ENCODE measurements at regions not wholly inside any gene's neighbourhood (a gene's known extent, or its start where the extent isn't known, plus 50 kb on each side); places are given as distances from the start of the nearest gene placed in this dataset.

DNA sequence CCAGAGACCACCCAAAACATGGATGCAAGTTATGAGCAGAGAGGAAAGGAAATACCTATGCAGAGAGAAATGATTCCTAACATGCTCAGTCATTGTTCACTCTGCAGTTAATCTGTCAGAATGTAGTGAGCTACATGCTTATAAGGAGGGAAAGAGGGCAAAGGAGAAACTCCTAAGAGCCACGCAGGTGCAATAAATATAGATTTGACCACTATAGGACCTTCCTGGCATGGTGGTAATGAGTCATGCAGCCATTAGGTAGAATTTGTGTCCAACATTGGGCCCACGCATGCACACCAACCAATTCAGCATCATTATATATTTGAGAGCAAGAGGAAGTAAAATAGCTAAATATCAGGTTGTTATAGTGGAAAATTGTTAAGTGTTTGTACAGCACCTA lies 699.9 kb downstream of the DSC3 start:
- DNase-seq (ENCODE audit: low spot score): no peak

DNA sequence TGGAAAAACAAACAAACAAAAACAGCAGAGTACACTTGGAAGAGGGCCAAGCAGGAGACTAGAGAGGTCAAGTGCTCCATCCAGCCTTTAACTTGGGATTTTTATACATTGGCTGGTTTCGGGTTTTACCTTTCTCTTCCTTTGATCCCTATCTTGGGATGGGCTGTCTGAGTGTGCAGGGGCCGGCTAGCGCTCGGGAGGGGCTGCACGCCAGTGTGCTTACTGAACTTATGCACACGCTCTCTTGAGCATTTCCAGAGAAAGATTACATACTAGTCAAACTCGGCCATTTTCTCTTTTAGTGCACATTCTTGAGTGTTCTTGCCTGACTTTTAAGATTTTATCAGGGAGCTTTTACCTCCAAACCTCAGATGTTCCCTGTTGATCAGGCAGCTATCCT lies 707.8 kb downstream of the DSC3 start:
- no peak for DNase-seq (ENCODE audit: low spot score)

DNA sequence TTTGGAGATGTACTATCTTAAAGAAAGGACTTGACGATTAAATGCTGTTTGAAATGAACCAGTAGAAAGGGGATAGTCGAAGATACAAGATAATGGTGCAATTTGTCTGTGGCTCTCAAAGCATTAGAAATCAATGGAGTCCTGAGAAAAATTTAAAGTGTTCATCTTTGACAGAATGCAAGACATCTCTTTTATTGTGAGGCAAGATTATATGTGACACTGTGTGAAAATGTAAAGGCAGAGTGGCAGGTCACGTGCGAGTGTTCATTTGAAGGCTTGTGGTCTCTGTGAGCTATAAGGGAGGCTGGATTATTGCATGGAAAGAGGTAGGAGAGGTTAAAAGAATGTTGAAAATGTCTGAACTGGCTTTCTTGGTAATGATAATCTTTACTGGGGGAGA lies 709.2 kb downstream of the DSC3 start:
- no peak for DNase-seq (ENCODE audit: low spot score)

DNA sequence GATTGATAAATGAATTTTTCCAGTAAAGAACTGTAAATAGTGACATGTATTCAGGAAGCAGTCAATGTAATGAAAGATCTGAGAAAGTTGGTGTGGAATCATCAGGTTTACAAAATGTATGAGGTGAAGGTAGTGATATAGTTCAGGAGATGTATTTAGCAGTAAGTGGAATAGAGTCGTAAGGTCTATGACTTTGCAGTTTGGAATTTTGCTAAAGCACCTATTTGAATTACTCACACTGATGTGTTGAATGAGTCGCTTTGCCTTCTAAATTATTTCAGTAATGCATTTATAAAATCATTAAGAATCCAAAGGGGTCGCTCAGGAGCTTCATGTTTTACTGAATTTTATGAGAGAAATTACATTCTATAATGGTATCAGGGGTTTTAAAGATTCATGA lies 713.7 kb downstream of the DSC3 start:
- no peak for DNase-seq (ENCODE audit: low spot score)

DNA sequence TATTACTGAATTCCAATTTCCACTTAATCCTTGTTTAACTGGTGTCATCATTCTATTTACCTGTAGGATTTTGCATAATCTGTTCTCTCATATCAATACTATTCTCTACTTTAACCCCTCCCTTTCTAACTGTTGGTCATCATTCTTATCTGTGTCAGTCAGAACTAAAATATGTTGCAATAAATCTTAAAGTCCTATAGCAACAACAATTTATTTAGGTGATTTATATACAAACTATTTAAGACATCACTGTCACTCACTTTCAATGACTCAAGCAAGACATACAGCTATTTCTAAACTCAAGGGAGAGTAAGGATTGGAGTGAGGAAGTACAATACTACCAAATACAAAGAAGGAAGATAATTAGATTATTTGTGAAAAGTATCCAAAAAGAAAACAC lies 740.4 kb downstream of the DSC3 start:
- no peak for DNase-seq (ENCODE audit: low spot score)

DNA sequence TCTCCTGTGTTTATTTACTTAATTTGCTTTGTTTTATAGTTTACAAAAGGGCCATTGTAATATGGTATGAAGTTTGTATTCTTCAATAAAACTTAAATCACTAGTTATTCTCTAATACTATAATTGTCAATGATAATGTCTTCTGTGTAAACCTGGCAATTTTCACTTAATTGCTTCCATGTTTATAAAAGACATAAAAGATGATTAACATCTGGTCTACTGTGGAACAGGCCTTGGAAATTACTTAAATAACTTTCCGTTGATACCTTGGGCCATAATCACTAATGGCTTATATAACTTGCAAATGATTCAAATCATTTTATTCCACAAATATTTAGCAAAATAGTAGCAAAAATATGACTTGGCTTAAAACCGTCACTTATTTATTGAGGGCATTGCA lies 743.8 kb downstream of the DSC3 start:
- no peak for DNase-seq (ENCODE audit: low spot score)

DNA sequence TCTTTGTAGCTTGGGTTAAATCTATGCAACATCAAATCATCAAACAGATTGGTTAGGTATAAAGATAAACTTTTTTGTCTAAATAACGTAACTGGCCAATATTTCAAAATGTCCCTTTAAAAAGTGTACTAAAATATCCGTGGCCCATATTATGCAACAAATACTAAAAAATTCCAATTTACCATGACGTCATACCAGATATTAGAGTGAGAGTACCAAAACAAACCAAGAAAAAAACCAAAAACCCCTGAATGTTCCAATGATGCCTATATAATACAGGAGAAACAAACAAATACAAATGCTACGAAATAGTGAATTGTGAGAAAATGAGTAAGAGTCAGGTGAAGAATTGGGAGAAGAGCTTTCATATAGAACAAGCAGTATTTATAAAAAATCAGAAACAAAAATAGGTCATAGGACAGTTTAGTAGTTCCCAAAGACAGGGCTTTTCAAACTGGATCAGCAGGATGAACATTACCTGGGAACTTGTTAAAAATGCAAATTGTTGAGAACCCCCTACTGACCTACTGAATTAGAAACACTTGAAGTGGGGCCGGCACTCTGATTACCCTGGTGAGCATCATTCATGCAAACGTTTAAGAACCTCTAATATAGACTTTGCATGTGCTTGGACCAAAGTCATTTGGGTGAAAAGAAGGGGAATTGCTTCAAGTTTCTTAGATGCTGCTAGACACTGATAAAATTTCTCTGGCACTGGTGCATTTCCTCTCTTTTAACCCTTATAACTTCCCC lies 753.7 kb downstream of the DSC3 start:
- no peak for DNase-seq (ENCODE audit: low spot score)

DNA sequence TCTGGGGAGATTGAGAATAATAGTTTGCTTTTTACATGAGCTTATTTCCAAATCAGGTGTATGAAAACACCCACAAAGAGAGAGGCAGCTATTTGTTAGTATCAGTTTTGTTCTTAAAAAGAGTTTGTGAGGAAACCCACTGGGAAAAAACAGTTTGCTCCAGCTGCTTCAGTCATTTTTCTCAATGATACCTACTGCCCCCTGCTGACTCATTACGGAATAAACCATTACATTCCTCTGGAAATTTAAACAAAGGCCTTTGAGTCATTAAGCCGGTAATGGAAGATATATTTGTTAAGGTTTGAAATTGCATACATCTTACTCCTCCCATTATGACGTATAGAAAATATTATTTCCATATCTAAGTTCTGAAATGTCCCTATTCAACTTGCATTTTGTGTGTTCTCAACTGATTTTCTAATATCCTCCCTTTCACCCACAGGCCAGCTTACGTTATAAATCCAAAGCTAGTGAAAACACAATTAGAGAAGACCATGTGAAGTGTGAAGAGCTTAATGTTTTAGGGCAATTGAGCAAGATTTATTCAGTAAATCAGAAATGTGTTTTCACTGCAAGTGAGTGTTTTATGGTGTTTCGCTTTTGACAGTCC lies 761.6 kb downstream of the DSC3 start:
- peak; percentile 17 for DNase-seq (ENCODE audit: low spot score)

DNA sequence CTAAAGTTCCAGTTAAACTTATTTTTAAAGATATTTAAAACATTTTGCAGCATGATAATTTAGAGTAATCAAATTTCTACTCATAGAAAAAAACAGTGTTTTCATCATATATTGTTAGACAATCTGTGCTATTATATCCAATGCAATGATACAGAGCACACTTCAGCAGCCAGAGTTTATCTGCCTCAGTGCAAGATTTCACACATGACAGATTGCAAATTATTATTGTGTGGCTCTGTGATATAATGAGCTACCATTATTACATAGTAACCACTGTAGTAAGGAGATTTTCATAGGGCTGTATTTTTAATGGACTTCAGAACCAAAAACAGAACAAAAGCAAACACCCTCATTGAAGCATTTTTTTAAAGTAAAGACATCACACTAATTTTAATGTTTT lies 762.4 kb downstream of the DSC3 start:
- DNase-seq (ENCODE audit: low spot score): no peak

DNA sequence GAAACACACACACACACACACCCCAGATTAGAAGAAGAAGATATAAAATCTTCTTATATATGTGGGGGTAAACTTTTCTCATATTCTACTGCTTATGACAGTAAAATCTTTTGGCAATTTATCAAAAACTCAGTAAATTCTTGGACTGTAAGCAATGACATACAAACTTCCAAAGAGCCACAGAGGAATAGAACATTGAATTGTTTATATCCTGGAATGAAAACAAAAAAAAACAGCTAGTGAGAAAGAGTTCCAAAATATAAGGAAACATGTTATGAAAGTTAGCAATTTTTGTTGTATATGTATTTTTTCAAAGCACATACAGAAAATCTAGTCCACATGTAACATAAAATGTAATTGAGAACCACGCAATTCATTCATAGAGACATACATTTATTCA lies 764.9 kb downstream of the DSC3 start:
- DNase-seq (ENCODE audit: low spot score): no peak

DNA sequence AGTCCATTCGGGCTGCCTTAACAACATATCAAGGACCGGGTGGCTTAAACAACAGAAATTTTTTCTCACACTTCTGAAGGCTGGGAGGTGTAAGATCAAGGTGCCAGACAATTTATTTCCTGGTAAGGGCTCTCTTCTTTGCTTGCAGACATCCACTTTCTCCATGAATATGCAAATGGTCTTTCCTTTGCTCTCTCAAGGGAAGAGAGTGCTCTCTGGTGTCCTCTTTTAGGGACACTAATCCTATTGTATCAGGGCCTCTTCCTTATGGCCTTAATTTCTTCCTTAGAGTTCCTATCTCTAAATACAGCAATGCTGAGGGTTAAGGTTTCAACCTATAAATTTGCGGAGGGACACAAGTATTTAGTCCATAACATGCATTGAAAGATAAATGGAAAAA lies 770.8 kb downstream of the DSC3 start:
- no peak for DNase-seq (ENCODE audit: low spot score)

DNA sequence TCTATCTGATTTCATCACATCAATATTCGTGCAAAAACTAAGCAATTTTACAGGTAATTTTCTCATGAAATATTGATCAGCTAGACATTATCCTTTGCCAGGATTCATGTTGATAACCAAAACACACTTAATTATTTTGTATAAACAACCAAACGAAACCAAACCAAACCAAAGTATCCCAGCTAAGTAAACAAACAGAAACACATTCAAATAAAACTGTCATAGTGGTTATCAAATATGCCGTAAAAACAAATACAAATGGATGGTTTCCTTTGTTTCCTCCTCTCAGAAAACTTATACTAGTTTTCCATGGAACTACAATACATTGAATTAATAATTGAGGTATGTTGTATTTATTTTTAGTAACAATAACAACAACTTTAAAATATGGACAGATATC lies 777.4 kb downstream of the DSC3 start:
- DNase-seq (ENCODE audit: low spot score): no peak

DNA sequence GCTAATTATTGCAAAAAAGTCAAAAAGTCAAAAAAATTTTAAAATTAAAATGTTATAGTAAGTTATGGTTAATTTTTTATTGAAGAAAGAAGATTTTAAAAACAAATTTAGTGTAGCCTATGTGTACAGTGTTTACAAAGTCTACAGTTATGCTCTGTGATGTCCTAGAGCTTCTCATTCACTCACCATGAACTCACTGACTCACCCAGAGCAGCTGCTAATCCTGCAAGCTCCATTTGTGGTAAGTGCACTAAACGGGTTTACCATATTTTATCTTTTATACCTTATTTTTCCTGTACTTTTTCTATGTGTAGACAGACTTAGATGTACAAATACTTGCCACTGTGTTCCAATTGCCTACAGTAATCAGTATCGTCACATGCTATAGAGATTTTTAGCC lies 788.2 kb downstream of the DSC3 start:
- DNase-seq (ENCODE audit: low spot score): no peak

DNA sequence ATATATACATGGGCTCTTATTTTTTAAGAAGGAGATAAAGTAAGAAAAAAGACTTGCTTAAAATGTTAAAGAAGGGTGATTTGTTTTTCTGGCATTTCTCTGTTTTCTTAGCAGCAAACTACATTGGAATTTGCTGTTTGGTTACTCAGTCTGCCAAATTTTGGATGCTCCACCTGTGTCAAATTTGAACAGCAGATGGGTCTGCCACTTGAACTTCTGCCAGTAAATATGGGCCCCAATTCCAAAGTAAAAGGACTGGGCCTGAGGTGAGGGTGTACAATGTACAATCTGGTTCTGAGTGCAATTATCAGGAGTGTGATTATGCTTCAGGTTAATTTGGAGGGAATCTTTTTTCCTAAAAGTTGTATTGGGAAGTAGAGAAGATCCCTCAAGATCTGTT lies 794.5 kb downstream of the DSC3 start:
- DNase-seq (ENCODE audit: low spot score): no peak

DNA sequence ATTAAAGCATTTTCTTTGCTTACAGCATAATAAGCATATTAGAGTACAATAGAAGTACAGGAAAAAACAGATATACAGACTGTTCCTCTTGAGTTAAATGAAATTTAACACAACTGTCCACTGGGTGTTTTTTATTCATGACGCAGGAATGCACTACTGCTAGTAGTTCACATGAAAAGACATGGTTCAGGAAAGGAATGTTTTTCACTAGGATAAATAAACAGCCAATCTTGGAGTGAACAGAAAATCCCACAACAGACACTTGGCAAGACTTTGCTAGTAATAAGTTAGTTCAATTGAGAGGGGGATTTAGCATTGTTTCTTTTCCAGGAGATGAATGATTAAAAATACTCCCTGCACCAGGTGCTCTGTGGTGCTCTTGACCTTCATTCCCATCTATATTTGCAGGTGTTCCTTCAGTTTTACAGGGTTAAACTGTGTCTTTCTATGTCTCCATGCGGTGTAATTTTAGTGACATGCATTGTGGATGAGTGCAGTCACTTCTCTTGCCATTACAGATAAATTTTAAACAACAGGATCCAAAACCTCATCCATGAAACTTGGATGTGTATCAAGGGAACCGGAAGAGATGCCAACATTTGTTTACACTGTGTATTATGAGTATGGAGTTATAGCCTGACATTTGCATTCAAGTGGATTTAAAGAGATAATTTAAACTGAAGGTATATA lies 796.6 kb downstream of the DSC3 start:
- DNase-seq (ENCODE audit: low spot score): no peak

DNA sequence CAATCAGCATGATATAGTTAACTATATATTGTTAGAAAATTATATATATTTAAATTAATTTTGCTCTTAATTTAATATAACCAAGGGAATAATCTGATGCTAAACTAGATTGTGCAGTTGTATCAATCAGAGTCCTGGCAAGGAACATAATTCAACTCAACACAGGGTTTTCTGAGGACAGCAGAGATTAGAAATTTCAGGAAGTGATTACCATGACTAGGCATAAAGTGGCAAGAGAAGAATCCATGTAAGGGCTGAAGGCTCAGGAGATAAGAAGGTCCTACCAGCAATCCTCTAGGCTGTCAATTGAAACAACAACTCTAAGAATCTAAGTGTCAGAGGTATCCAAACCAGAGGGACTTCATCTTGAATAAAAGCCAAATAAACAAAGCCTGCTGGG lies 807.8 kb downstream of the DSC3 start:
- no peak for DNase-seq (ENCODE audit: low spot score)

DNA sequence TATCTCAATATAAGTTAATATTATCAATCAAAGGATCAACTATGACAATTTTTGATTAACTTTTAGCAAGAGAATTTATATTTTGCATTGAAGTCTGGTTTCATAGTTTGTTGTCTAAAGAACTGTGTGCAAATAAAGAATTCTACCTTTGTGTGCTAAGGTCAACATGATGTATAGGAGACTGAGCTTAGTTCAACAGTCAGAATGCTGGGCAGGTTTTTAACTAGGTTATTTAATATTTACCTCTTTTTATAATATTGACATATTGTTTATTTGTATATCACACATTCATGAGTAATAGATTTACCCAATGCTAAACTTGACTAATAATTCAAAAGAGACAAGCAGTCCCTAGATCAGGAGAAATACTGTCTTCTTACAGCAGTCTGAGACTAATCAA lies 831.4 kb downstream of the DSC3 start:
- DNase-seq (ENCODE audit: low spot score): no peak

DNA sequence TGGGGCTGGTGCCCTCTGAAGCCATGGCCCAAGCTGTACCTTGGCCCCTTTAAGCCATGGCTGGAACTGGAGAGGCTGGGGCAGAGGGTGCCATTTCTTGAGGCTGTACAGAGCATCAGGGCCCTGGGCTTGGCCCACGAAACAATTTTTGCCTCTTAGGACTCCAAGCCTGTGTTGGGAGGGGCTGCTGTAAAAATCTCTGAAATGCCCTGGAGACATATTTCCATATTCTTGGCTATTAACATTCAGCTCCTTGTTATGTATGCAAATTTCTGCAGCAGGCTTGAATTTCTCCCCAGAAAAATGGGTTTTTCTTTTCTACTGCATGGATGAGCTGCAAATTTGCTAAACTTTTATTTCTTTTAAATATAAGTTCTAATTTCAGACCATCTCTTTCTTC lies 834.0 kb downstream of the DSC3 start:
- DNase-seq (ENCODE audit: low spot score): no peak

DNA sequence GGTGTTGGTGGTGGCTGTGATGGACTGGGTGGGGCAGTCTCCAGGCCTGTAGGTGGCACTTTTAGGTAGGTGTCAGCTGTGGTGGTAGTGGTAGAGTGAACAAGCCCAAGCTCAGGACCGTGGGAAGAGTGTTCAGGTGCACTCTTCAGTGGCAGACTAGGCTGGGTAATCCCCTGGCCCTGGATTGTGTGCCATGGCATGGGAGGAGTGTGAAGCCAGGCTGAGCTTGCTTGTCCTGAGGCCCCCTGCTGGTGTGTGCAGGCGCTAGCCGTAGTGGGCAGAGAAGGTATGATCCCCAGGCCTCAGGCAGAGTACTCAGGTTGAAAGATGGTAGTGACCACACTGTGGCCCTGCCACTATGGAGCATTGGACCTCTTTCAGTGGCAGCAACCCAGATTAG lies 850.3 kb downstream of the DSC3 start:
- DNase-seq (ENCODE audit: low spot score): no peak

DNA sequence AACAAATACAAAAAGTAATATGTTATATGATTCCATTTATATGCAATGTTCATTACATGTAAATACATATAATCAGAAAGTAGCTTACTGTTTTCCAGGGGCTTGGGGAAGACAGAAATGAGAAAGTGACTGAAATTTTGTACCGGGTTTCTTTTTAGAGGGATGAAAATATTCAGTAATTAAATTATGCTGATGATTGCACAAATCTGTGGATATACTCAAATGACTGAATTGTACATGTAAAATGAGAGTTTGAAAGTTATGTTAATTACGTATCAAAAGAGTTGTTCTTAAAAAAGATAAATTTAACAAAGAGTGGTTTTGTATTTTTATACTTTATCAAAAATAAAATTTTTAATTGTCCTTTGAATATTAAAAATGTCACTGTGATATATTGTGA lies 856.3 kb downstream of the DSC3 start:
- DNase-seq (ENCODE audit: low spot score): no peak

DNA sequence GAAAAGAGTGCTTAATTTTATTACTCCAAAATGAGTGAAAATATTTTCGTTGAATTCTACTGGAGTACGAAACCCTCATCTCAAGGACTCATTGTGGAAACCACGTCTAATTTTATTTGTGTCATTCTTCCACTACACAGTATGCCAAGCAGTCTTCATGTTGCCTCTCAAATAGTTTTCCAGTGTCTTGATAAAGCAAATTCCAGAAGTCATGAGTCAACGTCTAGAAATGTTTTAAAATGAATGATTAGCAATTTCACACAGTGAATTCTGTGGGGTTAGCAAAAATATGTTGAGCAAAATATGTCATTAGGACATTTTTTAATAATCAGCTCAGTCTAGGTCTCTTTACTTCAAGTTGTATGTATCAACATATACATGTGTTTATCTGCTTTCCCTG lies 865.5 kb downstream of the DSC3 start:
- peak; percentile 64 for DNase-seq (ENCODE audit: low spot score)

DNA sequence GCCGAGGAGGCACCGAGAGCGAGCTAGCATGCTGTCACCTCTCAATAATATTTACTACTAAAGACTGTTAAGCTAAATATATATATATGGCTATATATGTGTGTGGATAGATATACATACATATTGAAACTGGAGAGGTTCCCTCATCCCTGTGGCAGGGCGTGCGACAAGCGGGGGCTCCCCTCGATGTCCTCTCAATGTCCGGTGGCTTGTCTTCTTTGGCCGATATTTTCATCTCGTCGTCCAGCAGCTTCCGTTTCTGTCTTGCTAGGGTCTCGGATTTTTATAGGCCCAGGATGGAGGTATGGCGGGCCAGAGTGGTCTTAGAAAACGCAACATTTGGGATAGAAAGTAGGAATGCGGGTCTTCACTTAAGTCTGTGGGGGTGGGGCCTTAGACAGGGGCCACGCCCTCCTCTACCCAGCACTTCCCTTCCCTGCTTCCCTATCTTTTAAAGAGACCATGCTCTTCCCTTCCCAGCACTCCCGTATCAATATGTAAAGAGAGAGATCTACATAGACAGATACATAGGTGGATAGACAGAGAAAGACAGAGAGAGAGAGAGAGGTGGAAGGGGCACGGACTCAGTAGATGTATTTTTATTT lies 866.8 kb downstream of the DSC3 start:
- no peak for DNase-seq (ENCODE audit: low spot score)

DNA sequence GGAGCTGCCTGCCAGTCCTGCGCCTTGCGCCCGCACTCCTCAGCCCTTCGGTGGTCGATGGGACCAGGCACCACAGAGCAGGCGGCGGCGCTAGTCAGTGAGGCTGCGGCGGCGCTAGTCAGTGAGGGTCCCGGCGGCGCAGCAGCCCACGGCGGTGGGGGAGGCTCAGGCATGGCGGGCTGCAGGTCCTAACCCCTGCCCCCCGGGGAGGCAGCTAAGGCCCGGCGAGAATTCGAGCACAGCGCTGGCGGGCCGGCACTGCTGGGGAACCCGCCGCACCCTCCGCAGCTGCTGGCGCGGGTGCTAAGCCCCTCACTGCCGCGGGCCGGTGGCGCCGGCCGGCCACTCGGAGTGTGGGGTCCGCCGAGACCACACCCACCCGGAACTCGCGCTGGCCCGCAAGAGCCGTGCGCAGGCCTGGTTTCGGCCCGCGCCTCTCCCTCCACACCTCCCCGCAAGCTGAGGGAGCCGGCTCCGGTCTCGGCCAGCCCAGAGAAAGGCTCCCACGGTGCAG lies 867.4 kb downstream of the DSC3 start:
- no peak for DNase-seq (ENCODE audit: low spot score)

All from GM03348 (cell line).